Loucy (cell line): ENCODE measurements at regions not wholly inside any gene's neighbourhood (a gene's known extent, or its start where the extent isn't known, plus 50 kb on each side); places are given as distances from the start of the nearest gene placed in this dataset.

ENCODE experiments used
- H2AFZ ChIP-seq: fragments of 200-600 bp; sonication (generic); 2 replicates; pipeline ENCODE4 v1.6.0; 2016; ENCODE audit warnings: antibody characterized with exemption, mild to moderate bottlenecking, low read length, moderate library complexity
- H3F3A ChIP-seq: fragments of 200-600 bp; 2 replicates; pipeline ENCODE4 v1.6.0; 2016; ENCODE audit warnings: antibody characterized with exemption, low read depth, mild to moderate bottlenecking
- H3K27me3 ChIP-seq: fragments of 200-600 bp; sonication (generic); 2 replicates; pipeline ENCODE4 v1.6.1; 2014; ENCODE audit warnings: low read length, mild to moderate bottlenecking; ENCODE audit not compliant: insufficient read depth, poor library complexity, severe bottlenecking
- H3K36me3 ChIP-seq: fragments of 200-600 bp; sonication (generic); 2 replicates; pipeline ENCODE4 v1.6.1; 2016; ENCODE audit warnings: low read length; ENCODE audit not compliant: insufficient read depth
- H3K4me1 ChIP-seq: fragments of 200-600 bp; sonication (generic); 2 replicates; pipeline ENCODE4 v1.5.1; 2014; ENCODE audit warnings: low read length, mild to moderate bottlenecking; ENCODE audit not compliant: insufficient read depth, poor library complexity, severe bottlenecking
- H3K4me2 ChIP-seq: fragments of 200-600 bp; sonication (generic); 2 replicates; pipeline ENCODE4 v1.6.0; 2014; ENCODE audit warnings: antibody characterized with exemption, low read length, low read depth, mild to moderate bottlenecking; ENCODE audit not compliant: poor library complexity, severe bottlenecking
- H3K4me3 ChIP-seq: fragments of 200-600 bp; sonication (generic); 2 replicates; pipeline ENCODE4 v1.5.1; 2014; ENCODE audit warnings: low read length, mild to moderate bottlenecking, mixed read lengths; ENCODE audit not compliant: poor library complexity, severe bottlenecking
- H3K79me2 ChIP-seq: fragments of 200-600 bp; sonication (generic); 2 replicates; pipeline ENCODE4 v1.6.1; 2014; ENCODE audit warnings: low read length; ENCODE audit not compliant: insufficient read depth
- H3K9ac ChIP-seq: fragments of 200-600 bp; sonication (generic); 2 replicates; pipeline ENCODE4 v1.6.0; 2014; ENCODE audit warnings: mild to moderate bottlenecking, low read depth, low read length, moderate library complexity; ENCODE audit not compliant: poor library complexity, severe bottlenecking
- H3K9me2 ChIP-seq: fragments of 200-600 bp; sonication (generic); replicated peaks from 2 replicates; pipeline ENCODE4 v1.6.1; 2016; ENCODE audit warnings: low read depth, low read length, mixed read lengths
- H3K9me3 ChIP-seq: fragments of 200-600 bp; sonication (generic); 2 replicates; pipeline ENCODE4 v1.6.1; 2014; ENCODE audit warnings: mild to moderate bottlenecking, antibody characterized with exemption, low read length, low read depth; ENCODE audit not compliant: insufficient read depth
- H4K20me1 ChIP-seq: fragments of 200-600 bp; sonication (generic); 2 replicates; pipeline ENCODE4 v1.6.0; 2014; ENCODE audit warnings: antibody characterized with exemption, low read length, mild to moderate bottlenecking; ENCODE audit not compliant: insufficient read depth, poor library complexity, severe bottlenecking
- CTCF ChIP-seq: fragments of 200-600 bp; sonication (generic); conservative IDR thresholded peaks from 2 replicates; pipeline ENCODE4 v1.5.1; 2014; ENCODE audit warnings: mild to moderate bottlenecking, antibody characterized with exemption, low read length
- EZH2phosphoT487 ChIP-seq: fragments of 200-600 bp; IDR thresholded peaks from 2 replicates; pipeline ENCODE4 v1.6.1; 2018; ENCODE audit warnings: antibody characterized with exemption, mild to moderate bottlenecking, moderate library complexity, borderline replicate concordance

DNA sequence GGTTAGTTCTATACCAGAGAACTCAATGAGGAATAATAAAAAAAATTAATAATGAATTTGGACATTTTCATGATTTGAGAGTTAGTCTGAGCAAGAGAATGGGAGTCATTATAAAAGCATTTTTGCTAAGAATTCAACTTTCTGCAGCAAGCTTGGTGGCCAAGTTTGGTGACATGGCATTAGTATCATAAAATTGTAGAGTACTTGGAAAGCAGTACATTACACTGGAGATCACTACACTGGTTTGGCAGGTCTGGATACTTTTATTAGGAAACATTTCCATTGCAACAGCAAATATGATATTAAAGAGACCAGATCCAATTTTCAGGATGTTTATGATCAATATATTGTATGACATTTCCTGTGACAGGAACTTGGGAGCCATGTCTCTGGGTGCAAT, 249.1 kb upstream of the INTU start:
- Histone ChIP-seq H3K4me3 (no peak overlapping the region), H3K9ac (no peak overlapping the region), H3K27me3 (no peaks in the 10 kb centered on the region), H3K4me2 (no peak overlapping the region), H4K20me1 (no peaks in the 10 kb centered on the region), H2AFZ (no peak overlapping the region), H3K9me2 (no peaks in the 10 kb centered on the region), H3K4me1 (no peaks in the 10 kb centered on the region), H3F3A (no peaks in the 10 kb centered on the region), H3K79me2 (no peaks in the 10 kb centered on the region), H3K9me3 (no peaks in the 10 kb centered on the region), H3K36me3 (no peaks in the 10 kb centered on the region)
- TF ChIP-seq EZH2phosphoT487 (no peak), CTCF (no peak)

GRCh38 chr4:127394516-127394915, 238.2 kb upstream of the INTU start:
- no peak for TF ChIP-seq EZH2phosphoT487
- no peak for TF ChIP-seq CTCF
- H3F3A ChIP-seq: no peaks in the 10 kb centered on the region
- H3K4me1 ChIP-seq: no peaks in the 10 kb centered on the region

GRCh38 chr4:127400276-127400675, 232.5 kb upstream of the INTU start:
- Histone ChIP-seq H3K79me2 (no peaks in the 10 kb centered on the region), H3K9ac (no peak overlapping the region), H2AFZ (no peak overlapping the region), H3K36me3 (no peaks in the 10 kb centered on the region), H3F3A (no peaks in the 10 kb centered on the region), H3K27me3 (no peaks in the 10 kb centered on the region), H3K9me3 (no peaks in the 10 kb centered on the region), H3K4me2 (no peak overlapping the region), H3K4me3 (no peak overlapping the region), H3K4me1 (no peaks in the 10 kb centered on the region), H3K9me2 (no peaks in the 10 kb centered on the region), H4K20me1 (no peaks in the 10 kb centered on the region)
- TF ChIP-seq CTCF (no peak), EZH2phosphoT487 (no peak)

More at GRCh38 chr4:127394516-127394915, 238.2 kb upstream of the INTU start:
- Histone ChIP-seq H2AFZ (no peak overlapping the region), H3K27me3 (no peaks in the 10 kb centered on the region), H3K4me3 (no peak overlapping the region), H3K4me2 (no peak overlapping the region), H3K36me3 (no peaks in the 10 kb centered on the region), H4K20me1 (no peaks in the 10 kb centered on the region), H3K9me3 (no peaks in the 10 kb centered on the region), H3K9me2 (no peaks in the 10 kb centered on the region), H3K9ac (no peak overlapping the region), H3K79me2 (no peaks in the 10 kb centered on the region)
